Mesothelial cell of epicardium (in vitro differentiated cells): ENCODE measurements at regions not wholly inside any gene's neighbourhood (a gene's known extent, or its start where the extent isn't known, plus 50 kb on each side); places are given as distances from the start of the nearest gene placed in this dataset.

Source experiments
- DNase-seq, 2 experiments: peaks; one replicate each; pipeline ENCODE4 v3.0.0; 2021; ENCODE audit warnings: low spot score in 2 of 2; ENCODE audit not compliant: unreplicated experiment in 2 of 2
- H3K27ac Mint-ChIP-seq: 2 replicates; pipeline ENCODE4 v1.8.0; 2021; ENCODE audit warnings: mixed read lengths
- H3K27me3 Mint-ChIP-seq: 2 replicates; pipeline ENCODE4 v1.8.0; 2021; ENCODE audit warnings: low read depth, mixed read lengths
- H3K36me3 Mint-ChIP-seq: 2 replicates; pipeline ENCODE4 v1.8.0; 2021; ENCODE audit warnings: mixed read lengths
- H3K4me1 Mint-ChIP-seq: 2 replicates; pipeline ENCODE4 v1.8.0; 2021; ENCODE audit warnings: mixed read lengths
- H3K4me3 Mint-ChIP-seq: 2 replicates; pipeline ENCODE4 v1.8.0; 2021; ENCODE audit warnings: mild to moderate bottlenecking, moderate library complexity, mixed read lengths
- H3K9me3 Mint-ChIP-seq: 2 replicates; pipeline ENCODE4 v1.8.0; 2021; ENCODE audit warnings: mixed read lengths
- TF ChIP-seq, protein P1 (sequence below): fragments of 200-600 bp; sonication (generic); IDR thresholded peaks from one replicate; pipeline ENCODE4 v1.5.0; 2021; ENCODE audit warnings: antibody characterized with exemption; ENCODE audit not compliant: unreplicated experiment

DNA sequence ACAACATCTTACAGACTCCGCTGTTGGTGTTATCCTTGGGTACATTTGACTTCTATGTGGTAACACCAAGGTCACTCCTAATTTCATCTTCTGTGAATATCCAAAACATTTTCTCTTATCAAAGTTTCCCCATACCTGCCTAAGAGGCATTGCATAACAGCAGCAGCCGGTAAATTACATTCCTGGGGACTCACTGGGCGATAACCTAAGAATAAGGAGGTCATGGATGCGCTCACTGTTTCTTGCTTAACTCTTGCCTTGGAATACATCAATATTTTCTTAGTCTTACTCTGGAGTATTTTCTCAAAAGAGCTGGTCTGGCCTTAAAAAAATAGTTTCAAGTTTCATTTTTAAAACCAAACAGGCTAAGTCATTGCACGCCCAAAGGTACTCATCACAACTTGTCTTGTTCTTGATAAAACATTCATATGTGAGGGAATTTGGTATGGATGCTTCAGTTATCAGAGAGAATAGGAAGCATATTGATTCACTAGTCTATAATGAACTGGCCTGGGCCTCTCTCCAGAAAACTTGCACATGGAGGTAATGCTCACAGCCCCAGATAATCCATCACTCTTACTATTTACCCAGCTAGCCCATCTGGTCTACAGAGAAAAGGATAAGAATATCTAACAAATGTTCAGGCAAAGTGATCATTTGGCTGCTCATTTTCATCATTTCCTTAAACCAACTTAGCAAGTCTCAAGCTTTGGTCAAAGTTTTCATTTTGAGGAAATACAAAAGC is 235.0 kb upstream of the ERCC4 start:
- H3K9me3 Mint-ChIP-seq, result no peaks in the 10 kb centered on the region
- H3K27ac Mint-ChIP-seq, result no peak overlapping the region
- H3K27me3 Mint-ChIP-seq, result peaks cover 16% of the 10 kb centered on the region
- TF ChIP-seq, protein P1, sequence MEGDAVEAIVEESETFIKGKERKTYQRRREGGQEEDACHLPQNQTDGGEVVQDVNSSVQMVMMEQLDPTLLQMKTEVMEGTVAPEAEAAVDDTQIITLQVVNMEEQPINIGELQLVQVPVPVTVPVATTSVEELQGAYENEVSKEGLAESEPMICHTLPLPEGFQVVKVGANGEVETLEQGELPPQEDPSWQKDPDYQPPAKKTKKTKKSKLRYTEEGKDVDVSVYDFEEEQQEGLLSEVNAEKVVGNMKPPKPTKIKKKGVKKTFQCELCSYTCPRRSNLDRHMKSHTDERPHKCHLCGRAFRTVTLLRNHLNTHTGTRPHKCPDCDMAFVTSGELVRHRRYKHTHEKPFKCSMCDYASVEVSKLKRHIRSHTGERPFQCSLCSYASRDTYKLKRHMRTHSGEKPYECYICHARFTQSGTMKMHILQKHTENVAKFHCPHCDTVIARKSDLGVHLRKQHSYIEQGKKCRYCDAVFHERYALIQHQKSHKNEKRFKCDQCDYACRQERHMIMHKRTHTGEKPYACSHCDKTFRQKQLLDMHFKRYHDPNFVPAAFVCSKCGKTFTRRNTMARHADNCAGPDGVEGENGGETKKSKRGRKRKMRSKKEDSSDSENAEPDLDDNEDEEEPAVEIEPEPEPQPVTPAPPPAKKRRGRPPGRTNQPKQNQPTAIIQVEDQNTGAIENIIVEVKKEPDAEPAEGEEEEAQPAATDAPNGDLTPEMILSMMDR, result no peak
- no peaks in the 10 kb centered on the region for H3K4me1 Mint-ChIP-seq
- no peak for DNase-seq
- no peak overlapping the region for H3K4me3 Mint-ChIP-seq
- no peaks in the 10 kb centered on the region for H3K36me3 Mint-ChIP-seq

DNA sequence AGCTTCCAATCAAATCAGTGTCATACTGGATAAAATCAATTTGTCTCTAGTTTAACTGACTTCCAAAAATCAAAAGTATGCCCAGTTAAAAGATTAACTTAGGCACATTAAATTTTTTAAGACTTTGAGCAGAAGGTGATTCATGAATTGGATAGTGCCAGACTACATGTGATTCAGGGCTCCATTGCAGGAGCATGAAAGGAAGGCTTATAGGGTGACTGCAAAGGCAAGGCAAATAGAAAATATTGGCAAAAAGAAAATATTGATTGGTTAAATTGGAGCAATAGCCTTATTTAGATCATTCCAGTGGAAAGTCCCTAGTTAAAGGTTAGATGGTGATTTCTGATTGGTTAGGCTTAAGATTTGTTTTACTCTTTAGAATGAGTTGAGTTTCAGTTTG is 223.9 kb upstream of the ERCC4 start:
- no peak for DNase-seq
- no peak overlapping the region for H3K27ac Mint-ChIP-seq
- no peaks in the 10 kb centered on the region for H3K36me3 Mint-ChIP-seq
- H3K4me1 Mint-ChIP-seq, result no peaks in the 10 kb centered on the region
- TF ChIP-seq, protein P1, result no peak
- peaks cover 76% of the 10 kb centered on the region for H3K9me3 Mint-ChIP-seq
- H3K27me3 Mint-ChIP-seq, result no peaks in the 10 kb centered on the region
- no peak overlapping the region for H3K4me3 Mint-ChIP-seq

GRCh38 chr16:13697013-13697412 is 222.9 kb upstream of the ERCC4 start:
- Mint-ChIP-seq H3K36me3 (no peaks in the 10 kb centered on the region), H3K9me3 (peaks cover 70% of the 10 kb centered on the region), H3K4me1 (no peaks in the 10 kb centered on the region), H3K27ac (no peak overlapping the region), H3K27me3 (no peaks in the 10 kb centered on the region), H3K4me3 (no peak overlapping the region)
- TF ChIP-seq, protein P1, result no peak
- DNase-seq, result no peak

DNA sequence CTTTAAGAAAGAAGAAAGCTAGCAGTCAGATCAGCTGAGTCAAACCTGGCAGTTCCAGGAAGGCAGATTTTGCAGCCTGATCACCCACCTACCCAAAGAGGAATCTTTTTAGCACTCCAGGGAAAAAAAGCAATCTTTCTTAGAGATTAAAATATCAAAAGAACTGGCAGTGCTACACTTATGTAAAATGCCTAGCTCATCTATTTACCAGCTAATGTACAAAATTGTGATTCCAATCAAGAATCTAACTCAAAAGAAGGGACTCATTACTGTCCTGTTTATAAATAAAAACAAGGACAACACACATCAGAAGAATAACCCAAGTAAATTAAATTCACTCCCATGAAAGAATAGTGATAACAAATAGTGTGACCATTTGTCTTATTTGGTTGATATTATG is 222.4 kb upstream of the ERCC4 start:
- H3K9me3 Mint-ChIP-seq, result peaks cover 64% of the 10 kb centered on the region
- TF ChIP-seq, protein P1, result no peak
- no peak overlapping the region for H3K4me3 Mint-ChIP-seq
- no peaks in the 10 kb centered on the region for H3K27me3 Mint-ChIP-seq
- no peaks in the 10 kb centered on the region for H3K36me3 Mint-ChIP-seq
- H3K4me1 Mint-ChIP-seq, result no peaks in the 10 kb centered on the region
- H3K27ac Mint-ChIP-seq, result no peak overlapping the region
- DNase-seq, result no peak

DNA sequence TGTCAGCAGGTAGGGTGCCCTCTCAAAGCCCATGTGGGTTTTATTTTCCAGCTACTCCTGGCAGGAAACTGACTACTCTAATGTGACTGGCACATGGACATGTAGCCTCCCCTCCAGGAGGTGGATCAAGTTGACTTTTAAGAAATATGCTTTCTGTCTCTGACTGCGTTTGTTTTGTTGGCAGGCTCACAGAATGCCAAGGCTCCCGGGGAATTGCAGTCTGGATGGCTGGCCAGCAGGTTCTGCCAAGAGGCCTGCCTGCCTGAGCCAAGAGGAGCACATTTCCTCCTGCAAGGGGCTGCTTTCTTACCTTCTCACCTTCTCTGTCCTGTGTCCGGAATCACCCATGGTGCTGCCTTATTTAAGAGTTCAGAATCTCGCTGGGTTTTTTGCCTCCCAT is 217.3 kb upstream of the ERCC4 start:
- Mint-ChIP-seq H3K36me3 (no peaks in the 10 kb centered on the region), H3K4me3 (no peak overlapping the region), H3K4me1 (no peaks in the 10 kb centered on the region), H3K27me3 (peaks cover 3% of the 10 kb centered on the region), H3K27ac (no peak overlapping the region), H3K9me3 (peaks cover 35% of the 10 kb centered on the region)
- no peak for DNase-seq
- TF ChIP-seq, protein P1, result no peak
